OCI-LY7 (cell line): ENCODE measurements at regions not wholly inside any gene's neighbourhood (a gene's known extent, or its start where the extent isn't known, plus 50 kb on each side); places are given as distances from the start of the nearest gene placed in this dataset.

Source experiments
- BruUV-seq: library from RNA; stranded (reverse); fragments of 400-500 nt; replicated peaks from 2 replicates; lab custom pipeline; 2021; lab: Mats Ljungman, UMichigan
- CTCF ChIA-PET: fragments of 300-600 bp; sonication (Branson Sonifier 250); formaldehyde crosslinking; loops from one replicate; lab custom pipeline; 2022; ENCODE audit warnings: antibody characterized with exemption; ENCODE audit not compliant: unreplicated experiment; lab: Charles Lee
- POLR2A ChIA-PET: fragments of 300-600 bp; sonication (Branson Sonifier 250); formaldehyde crosslinking; loops from one replicate; lab custom pipeline; 2022; ENCODE audit warnings: antibody characterized with exemption; lab: Charles Lee
- DNase-seq: peaks from one replicate; pipeline ENCODE4 v3.0.0-alpha.2; 2015; ENCODE audit warnings: low spot score
- H2AFZ ChIP-seq: fragments of 200-600 bp; sonication (generic), shearing (Covaris generic); 2 replicates; pipeline ENCODE4 v1.6.1; 2014; ENCODE audit warnings: mild to moderate bottlenecking, antibody characterized with exemption, low read length, moderate library complexity
- H3K27ac ChIP-seq: fragments of 200-600 bp; sonication (generic); 2 replicates; pipeline ENCODE4 v1.5.1; 2014; ENCODE audit warnings: mixed run types, low read depth, mild to moderate bottlenecking, moderate library complexity, low read length, inconsistent platforms; ENCODE audit not compliant: poor library complexity, severe bottlenecking
- H3K36me3 ChIP-seq: fragments of 200-600 bp; sonication (generic); 2 replicates; pipeline ENCODE4 v1.6.1; 2014; ENCODE audit warnings: mild to moderate bottlenecking, antibody characterized with exemption, low read length, moderate library complexity, mixed read lengths; ENCODE audit not compliant: insufficient read depth
- H3K4me1 ChIP-seq: fragments of 200-600 bp; sonication (generic); 2 replicates; pipeline ENCODE4 v1.5.1; 2014; ENCODE audit warnings: mild to moderate bottlenecking, low read length; ENCODE audit not compliant: insufficient read depth, poor library complexity, severe bottlenecking
- H3K4me2 ChIP-seq: fragments of 200-600 bp; sonication (generic); 2 replicates; pipeline ENCODE4 v1.6.1; 2014; ENCODE audit warnings: mild to moderate bottlenecking, low read length
- H3K4me3 ChIP-seq: fragments of 200-600 bp; sonication (generic); 2 replicates; pipeline ENCODE4 v1.5.1; 2014; ENCODE audit warnings: mild to moderate bottlenecking, low read depth, low read length; ENCODE audit not compliant: poor library complexity, severe bottlenecking
- H3K79me2 ChIP-seq: fragments of 200-600 bp; sonication (generic); 2 replicates; pipeline ENCODE4 v1.6.1; 2016; ENCODE audit warnings: low read depth, mild to moderate bottlenecking, low read length, moderate library complexity, mixed read lengths; ENCODE audit not compliant: insufficient read depth
- H3K9me2 ChIP-seq: fragments of 200-600 bp; sonication (generic); 2 replicates; pipeline ENCODE4 v1.6.1; 2016; ENCODE audit warnings: mild to moderate bottlenecking, low read length, mixed read lengths; ENCODE audit not compliant: insufficient read depth
- H3K9me3 ChIP-seq: fragments of 200-600 bp; sonication (generic); 2 replicates; pipeline ENCODE4 v1.6.1; 2014; ENCODE audit warnings: mild to moderate bottlenecking, mixed run types, low read length, mixed read lengths
- H4K20me1 ChIP-seq: fragments of 200-600 bp; sonication (generic); 2 replicates; pipeline ENCODE4 v1.6.1; 2014; ENCODE audit warnings: mild to moderate bottlenecking, antibody characterized with exemption, low read length, moderate library complexity, mixed read lengths; ENCODE audit not compliant: insufficient read depth
- CTCF ChIP-seq: fragments of 200-600 bp; sonication (generic); conservative IDR thresholded peaks from 2 replicates; pipeline ENCODE4 v1.5.1; 2014; ENCODE audit warnings: mild to moderate bottlenecking, antibody characterized with exemption, low read length, moderate library complexity, mixed read lengths
- EZH2phosphoT487 ChIP-seq: fragments of 200-600 bp; sonication (generic); IDR thresholded peaks from 2 replicates; pipeline ENCODE4 v1.6.1; 2018; ENCODE audit warnings: low read depth, borderline replicate concordance, mild to moderate bottlenecking, mixed run types, antibody characterized with exemption, low read length, moderate library complexity, mixed read lengths
- intact Hi-C: fragments of 100-400 bp; cut with micrococcal nuclease; formaldehyde crosslinking; loops from one replicate; pipeline ENCODE4 v1.10.0; 2022; ENCODE audit not compliant: unreplicated experiment

- Histone ChIP-seq H3K4me1 (no peaks in the 10 kb centered on the region), H3K27ac (no peak overlapping the region), H3K4me3 (no peak overlapping the region), H3K9me2 (no peaks in the 10 kb centered on the region), H3K36me3 (no peaks in the 10 kb centered on the region), H2AFZ (no peak overlapping the region), H3K79me2 (no peaks in the 10 kb centered on the region), H3K4me2 (no peak overlapping the region), H4K20me1 (no peaks in the 10 kb centered on the region), H3K9me3 (no peaks in the 10 kb centered on the region)
- CTCF ChIA-PET, result no interaction called here
- TF ChIP-seq EZH2phosphoT487 (no peak), CTCF (no peak)
- no TSS peak for BruUV-seq
- no peak for DNase-seq
- intact Hi-C loops, result no loop called here
- POLR2A ChIA-PET, result no interaction called here
These were observed 113.0 kb upstream of the ZNF648 start for GRCh38 chr1:182174513-182174855.

- intact Hi-C loops, result no loop called here
- no peak overlapping the region for H3K27ac ChIP-seq
- no peaks in the 10 kb centered on the region for H3K79me2 ChIP-seq
- H3K4me1 ChIP-seq, result no peaks in the 10 kb centered on the region
- CTCF ChIA-PET, result no interaction called here
- no peaks in the 10 kb centered on the region for H3K9me2 ChIP-seq
- BruUV-seq, result no TSS peak
- no peak for DNase-seq
- H3K4me3 ChIP-seq, result no peak overlapping the region
- no peaks in the 10 kb centered on the region for H3K9me3 ChIP-seq
- H3K36me3 ChIP-seq, result no peaks in the 10 kb centered on the region
- no peaks in the 10 kb centered on the region for H4K20me1 ChIP-seq
- POLR2A ChIA-PET, result no interaction called here
- TF ChIP-seq CTCF (no peak), EZH2phosphoT487 (no peak)
- H3K4me2 ChIP-seq, result no peak overlapping the region
- no peak overlapping the region for H2AFZ ChIP-seq
These were observed 112.4 kb upstream of the ZNF648 start for GRCh38 chr1:182173808-182174512.

DNA sequence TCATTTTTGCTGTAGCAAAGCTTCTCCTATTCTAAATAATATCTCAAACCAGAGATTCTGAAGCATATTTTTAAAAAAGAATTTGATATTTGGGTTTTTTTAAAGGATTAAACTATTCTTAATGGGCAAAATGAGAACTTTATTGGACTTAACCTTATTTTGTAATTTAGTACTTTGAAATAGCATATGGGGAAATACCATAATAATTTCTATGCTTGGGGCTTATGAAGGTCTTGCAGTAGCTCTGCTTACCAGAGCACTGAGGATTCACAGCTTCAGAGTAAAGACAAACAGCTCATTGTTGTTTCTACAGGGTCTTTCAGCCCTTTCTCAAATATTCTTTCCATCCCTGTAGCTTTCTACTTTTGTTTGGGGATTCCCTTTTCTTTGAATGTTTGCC is 111.2 kb upstream of the ZNF648 start:
- no peaks in the 10 kb centered on the region for H3K79me2 ChIP-seq
- H3K4me3 ChIP-seq, result no peak overlapping the region
- ChIA-PET POLR2A (interaction anchor here (0.7 kb wide), 2 partner anchors 54 to 407 kb away, joined by 3 to 6 read pairs; no protein-coding TSS in a partner anchor), CTCF (no interaction called here)
- no TSS peak for BruUV-seq
- no peaks in the 10 kb centered on the region for H3K9me2 ChIP-seq
- TF ChIP-seq CTCF, result no peak
- no peak for TF ChIP-seq EZH2phosphoT487
- no peaks in the 10 kb centered on the region for H3K4me1 ChIP-seq
- intact Hi-C loops, result no loop called here
- no peaks in the 10 kb centered on the region for H3K9me3 ChIP-seq
- no peaks in the 10 kb centered on the region for H3K36me3 ChIP-seq
- no peak overlapping the region for H3K27ac ChIP-seq
- no peaks in the 10 kb centered on the region for H4K20me1 ChIP-seq
- H2AFZ ChIP-seq, result no peak overlapping the region
- H3K4me2 ChIP-seq, result no peak overlapping the region
- no peak for DNase-seq
